Adipocyte (in vitro differentiated cells): ENCODE measurements at regions not wholly inside any gene's neighbourhood (a gene's known extent, or its start where the extent isn't known, plus 50 kb on each side); places are given as distances from the start of the nearest gene placed in this dataset.

Experiments used
- DNase-seq: peaks from one replicate; pipeline ENCODE4 v3.0.0-alpha.2; 2015; ENCODE audit warnings: low read depth
- H3K27me3 ChIP-seq: replicated peaks from 2 replicates; pipeline ENCODE4 v1.7.0; 2013; ENCODE audit warnings: mild to moderate bottlenecking, low read length, moderate library complexity; ENCODE audit not compliant: control insufficient read depth, insufficient read depth
- H3K36me3 ChIP-seq: 2 replicates; pipeline ENCODE4 v1.7.0; 2013; ENCODE audit warnings: low read length, mild to moderate bottlenecking, moderate library complexity; ENCODE audit not compliant: control insufficient read depth, insufficient read depth, severe bottlenecking
- H3K4me1 ChIP-seq: 2 replicates; pipeline ENCODE4 v1.7.0; 2013; ENCODE audit warnings: mild to moderate bottlenecking, low read length, moderate library complexity; ENCODE audit not compliant: control insufficient read depth, insufficient read depth
- H3K4me3 ChIP-seq: 2 replicates; pipeline ENCODE4 v1.7.0; 2013; ENCODE audit warnings: mild to moderate bottlenecking, low read length, moderate library complexity
- H3K9ac ChIP-seq: 2 replicates; pipeline ENCODE4 v1.7.0; 2013; ENCODE audit warnings: mild to moderate bottlenecking, low read length, moderate library complexity
- H3K9me3 ChIP-seq: 2 replicates; pipeline ENCODE4 v1.7.0; 2013; ENCODE audit warnings: mild to moderate bottlenecking, low read length, moderate library complexity; ENCODE audit not compliant: control insufficient read depth

- Histone ChIP-seq H3K4me1 (no peaks in the 10 kb centered on the region), H3K27me3 (no peaks in the 10 kb centered on the region), H3K36me3 (no peaks in the 10 kb centered on the region), H3K9me3 (no peaks in the 10 kb centered on the region), H3K4me3 (no peak overlapping the region), H3K9ac (no peak overlapping the region)
- DNase-seq, result no peak
Measured at GRCh38 chr1:188243456-188243855, 1414.7 kb downstream of the PLA2G4A start.

- no peak overlapping the region for H3K9ac ChIP-seq
- H3K4me1 ChIP-seq, result no peaks in the 10 kb centered on the region
- H3K9me3 ChIP-seq, result no peaks in the 10 kb centered on the region
- H3K27me3 ChIP-seq, result no peaks in the 10 kb centered on the region
- no peak overlapping the region for H3K4me3 ChIP-seq
- no peaks in the 10 kb centered on the region for H3K36me3 ChIP-seq
- DNase-seq, result no peak
Measured at GRCh38 chr1:188244681-188245080, 1415.9 kb downstream of the PLA2G4A start.

GRCh38 chr1:188247255-188247654 lies 1418.5 kb downstream of the PLA2G4A start:
- Histone ChIP-seq H3K9ac (no peak overlapping the region), H3K36me3 (no peaks in the 10 kb centered on the region), H3K27me3 (no peaks in the 10 kb centered on the region), H3K9me3 (no peaks in the 10 kb centered on the region), H3K4me1 (no peaks in the 10 kb centered on the region), H3K4me3 (no peak overlapping the region)
- DNase-seq, result no peak

GRCh38 chr1:188249811-188250210 lies 1421.1 kb downstream of the PLA2G4A start:
- no peak for DNase-seq
- Histone ChIP-seq H3K4me3 (no peak overlapping the region), H3K9me3 (no peaks in the 10 kb centered on the region), H3K27me3 (no peaks in the 10 kb centered on the region), H3K4me1 (no peaks in the 10 kb centered on the region), H3K36me3 (no peaks in the 10 kb centered on the region), H3K9ac (no peak overlapping the region)

- H3K4me3 ChIP-seq, result no peak overlapping the region
- peaks cover 3% of the 10 kb centered on the region for H3K9me3 ChIP-seq
- no peak for DNase-seq
- no peaks in the 10 kb centered on the region for H3K27me3 ChIP-seq
- no peaks in the 10 kb centered on the region for H3K4me1 ChIP-seq
- H3K36me3 ChIP-seq, result no peaks in the 10 kb centered on the region
- H3K9ac ChIP-seq, result no peak overlapping the region
Measured at GRCh38 chr1:188251036-188251435, 1422.3 kb downstream of the PLA2G4A start.

DNA sequence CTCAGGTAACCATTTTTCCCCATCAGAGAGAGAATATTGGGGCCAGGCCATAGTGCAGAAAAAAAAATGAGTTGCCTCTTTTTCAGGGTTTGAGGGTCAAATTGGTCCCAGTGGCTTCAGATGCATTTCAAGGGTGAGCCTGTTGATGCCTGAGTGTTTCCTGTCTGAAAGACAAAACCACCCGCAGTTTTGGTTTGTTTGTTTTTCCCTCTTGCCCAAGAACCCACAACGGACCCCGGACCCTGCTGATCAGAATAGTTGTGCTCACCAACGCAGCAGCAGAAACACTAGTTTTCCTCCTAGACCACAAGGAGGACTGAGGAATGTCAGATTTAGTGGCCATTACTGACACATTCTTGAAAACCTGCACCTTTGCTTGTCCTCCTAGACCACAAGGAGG lies 1433.1 kb downstream of the PLA2G4A start:
- Histone ChIP-seq H3K36me3 (no peaks in the 10 kb centered on the region), H3K9ac (no peak overlapping the region), H3K27me3 (no peaks in the 10 kb centered on the region), H3K9me3 (peaks cover 11% of the 10 kb centered on the region), H3K4me1 (no peaks in the 10 kb centered on the region), H3K4me3 (no peak overlapping the region)
- no peak for DNase-seq

- Histone ChIP-seq H3K4me1 (no peaks in the 10 kb centered on the region), H3K9ac (no peak overlapping the region), H3K27me3 (no peaks in the 10 kb centered on the region), H3K36me3 (no peaks in the 10 kb centered on the region), H3K4me3 (no peak overlapping the region), H3K9me3 (peaks cover 5% of the 10 kb centered on the region)
- DNase-seq, result no peak
Measured at GRCh38 chr1:188269956-188270355, 1441.2 kb downstream of the PLA2G4A start.

DNA sequence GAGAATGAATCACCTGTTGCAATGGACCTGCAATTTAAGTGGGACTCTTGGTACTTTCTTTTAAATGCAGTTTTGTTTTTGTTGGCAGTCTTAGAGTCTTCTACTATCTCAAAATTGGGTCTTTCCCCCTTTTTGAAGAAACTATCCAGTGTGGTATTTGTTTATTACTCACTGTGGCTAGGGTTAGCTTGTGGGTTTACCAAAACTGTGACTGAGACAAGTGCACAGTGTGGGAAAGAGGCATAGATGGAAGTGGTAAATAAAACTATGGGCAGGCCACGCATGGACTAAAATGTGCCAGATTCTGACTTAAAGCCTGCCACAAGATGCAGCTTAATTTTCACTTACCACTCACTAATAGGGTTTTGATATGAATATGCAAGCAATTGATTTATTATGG lies 1441.7 kb downstream of the PLA2G4A start:
- H3K4me1 ChIP-seq, result no peaks in the 10 kb centered on the region
- no peak for DNase-seq
- peaks cover 4% of the 10 kb centered on the region for H3K9me3 ChIP-seq
- H3K27me3 ChIP-seq, result no peaks in the 10 kb centered on the region
- H3K9ac ChIP-seq, result no peak overlapping the region
- no peaks in the 10 kb centered on the region for H3K36me3 ChIP-seq
- no peak overlapping the region for H3K4me3 ChIP-seq

DNA sequence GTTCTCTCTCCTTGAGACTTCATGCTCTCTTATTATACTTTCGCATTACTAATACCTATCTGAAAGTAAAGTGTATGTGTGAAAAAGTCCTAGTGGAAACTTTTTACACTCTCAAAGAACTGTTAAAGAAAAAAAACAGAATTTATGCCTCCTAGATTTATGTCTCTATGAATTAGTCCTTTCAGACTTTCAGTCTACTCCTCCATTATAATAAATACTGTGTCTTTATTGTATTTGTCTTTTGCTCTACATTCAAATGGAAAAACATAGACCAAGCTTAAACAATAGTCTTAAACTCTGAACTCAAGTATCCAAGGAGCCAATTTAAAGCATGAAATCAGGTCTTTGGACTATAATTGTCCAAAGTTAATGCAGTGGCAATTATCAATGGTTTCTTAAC lies 1449.0 kb downstream of the PLA2G4A start:
- no peak overlapping the region for H3K9ac ChIP-seq
- no peaks in the 10 kb centered on the region for H3K4me1 ChIP-seq
- H3K36me3 ChIP-seq, result no peaks in the 10 kb centered on the region
- no peaks in the 10 kb centered on the region for H3K27me3 ChIP-seq
- H3K9me3 ChIP-seq, result no peaks in the 10 kb centered on the region
- no peak for DNase-seq
- no peak overlapping the region for H3K4me3 ChIP-seq

GRCh38 chr1:188281921-188282320 lies 1453.2 kb downstream of the PLA2G4A start:
- Histone ChIP-seq H3K4me1 (no peaks in the 10 kb centered on the region), H3K9ac (no peak overlapping the region), H3K9me3 (no peaks in the 10 kb centered on the region), H3K27me3 (no peaks in the 10 kb centered on the region), H3K4me3 (no peak overlapping the region), H3K36me3 (no peaks in the 10 kb centered on the region)
- DNase-seq, result peak; percentile 72

- DNase-seq, result no peak
- H3K4me3 ChIP-seq, result no peak overlapping the region
- no peaks in the 10 kb centered on the region for H3K27me3 ChIP-seq
- no peaks in the 10 kb centered on the region for H3K4me1 ChIP-seq
- peaks cover 7% of the 10 kb centered on the region for H3K9me3 ChIP-seq
- no peak overlapping the region for H3K9ac ChIP-seq
- H3K36me3 ChIP-seq, result no peaks in the 10 kb centered on the region
Measured at GRCh38 chr1:188295157-188295556, 1466.4 kb downstream of the PLA2G4A start.

- Histone ChIP-seq H3K4me3 (no peak overlapping the region), H3K4me1 (no peaks in the 10 kb centered on the region), H3K36me3 (no peaks in the 10 kb centered on the region), H3K27me3 (no peaks in the 10 kb centered on the region), H3K9me3 (peaks cover 7% of the 10 kb centered on the region), H3K9ac (no peak overlapping the region)
- DNase-seq, result no peak
Measured at GRCh38 chr1:188302746-188303145, 1474.0 kb downstream of the PLA2G4A start.
